ENCODE measurements at regions not wholly inside any gene's neighbourhood (a gene's known extent, or its start where the extent isn't known, plus 50 kb on each side); places are given as distances from the start of the nearest gene placed in this dataset.

DNA sequence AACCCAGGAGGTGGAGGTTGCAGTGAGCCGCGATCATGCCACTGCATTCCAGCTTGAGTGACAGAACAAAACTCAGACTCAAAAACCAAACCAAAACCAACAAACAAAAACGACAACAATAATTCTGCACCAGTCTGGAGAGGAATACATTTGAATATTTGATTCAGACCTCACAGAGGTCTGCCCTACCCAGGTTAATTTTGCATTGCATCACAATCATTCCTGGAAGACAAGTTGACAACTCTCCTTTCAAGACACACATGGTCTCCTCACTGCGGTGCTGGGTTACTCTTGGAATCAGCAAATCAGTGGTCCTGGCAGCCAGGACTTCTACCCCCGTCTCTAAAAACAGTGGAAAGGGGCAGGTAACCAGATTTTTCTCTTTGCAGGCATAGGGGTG lies 79.9 kb upstream of the TMTC4 start:
- DNase-seq = no peak

DNA sequence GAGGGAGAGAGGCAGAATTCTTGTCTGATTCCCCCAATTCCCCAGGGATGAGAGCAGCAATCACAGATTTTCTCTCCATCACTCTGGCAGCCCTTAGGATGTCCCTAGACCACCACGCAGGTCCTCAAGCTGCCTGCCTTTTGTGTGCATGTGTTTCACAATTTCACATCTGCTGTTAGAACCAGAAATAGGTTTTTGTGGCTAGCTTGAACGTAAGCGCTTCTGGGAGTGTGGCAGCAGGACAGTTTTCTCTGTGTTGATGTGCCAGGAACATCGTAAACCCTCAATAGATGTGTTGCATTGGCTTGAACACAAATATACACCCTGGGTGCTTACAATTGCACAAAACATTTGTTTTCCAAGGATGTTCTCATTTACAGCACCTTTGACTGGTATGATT lies 78.8 kb upstream of the TMTC4 start:
- no peak for DNase-seq

DNA sequence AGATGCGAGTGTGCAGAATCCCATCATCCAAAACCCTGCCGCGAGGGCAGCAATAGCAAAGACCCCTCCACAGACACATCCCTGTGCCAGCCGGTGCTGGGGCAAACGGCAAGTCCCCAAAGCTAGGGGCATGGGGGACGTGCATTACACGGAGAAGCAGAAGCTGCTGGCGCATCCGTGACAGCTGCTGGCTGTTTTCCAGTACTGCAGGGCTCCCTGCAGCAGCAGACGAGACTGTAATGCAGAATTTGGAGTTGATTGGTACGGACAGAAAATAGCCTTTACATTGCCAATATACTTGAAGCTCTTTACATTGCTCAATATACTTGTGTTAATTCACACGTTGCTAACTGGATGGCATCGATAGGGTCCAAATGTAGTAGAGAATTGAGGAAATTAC lies 77.2 kb upstream of the TMTC4 start:
- no peak for DNase-seq

DNA sequence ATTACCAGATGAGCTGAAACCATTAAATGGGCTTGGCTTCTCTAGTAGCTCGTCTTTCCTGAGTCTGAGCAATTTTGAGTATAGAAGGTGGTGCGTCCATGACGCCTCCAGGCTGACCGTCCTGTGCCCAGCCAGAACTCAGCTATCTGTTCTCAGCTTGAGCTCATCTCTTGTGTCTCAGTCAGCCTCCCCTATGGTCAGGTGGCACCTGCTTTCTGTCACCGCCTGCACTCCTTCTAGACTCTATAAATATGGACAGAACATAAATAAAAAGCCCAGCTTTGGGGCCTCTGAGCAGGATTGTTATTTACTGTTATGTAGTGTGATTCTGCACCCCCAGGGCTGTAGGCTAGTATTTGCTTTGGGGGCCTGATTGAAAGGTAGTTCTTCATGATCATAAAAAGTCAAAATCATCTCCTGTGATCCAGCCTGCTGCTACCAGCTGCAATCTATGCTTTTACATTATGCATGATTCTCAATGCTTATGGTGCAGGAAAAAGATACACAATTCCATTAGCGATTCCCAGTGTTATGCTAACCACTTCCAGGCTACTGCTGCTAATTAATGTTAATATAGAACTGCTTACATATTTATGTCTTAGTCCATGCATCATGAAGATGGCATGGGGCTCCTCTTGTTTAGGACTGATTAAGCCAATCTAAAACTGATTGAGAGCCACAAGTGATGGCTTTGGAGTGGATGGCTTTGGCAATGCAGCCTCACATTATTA lies 72.5 kb upstream of the TMTC4 start:
- no peak for DNase-seq

DNA sequence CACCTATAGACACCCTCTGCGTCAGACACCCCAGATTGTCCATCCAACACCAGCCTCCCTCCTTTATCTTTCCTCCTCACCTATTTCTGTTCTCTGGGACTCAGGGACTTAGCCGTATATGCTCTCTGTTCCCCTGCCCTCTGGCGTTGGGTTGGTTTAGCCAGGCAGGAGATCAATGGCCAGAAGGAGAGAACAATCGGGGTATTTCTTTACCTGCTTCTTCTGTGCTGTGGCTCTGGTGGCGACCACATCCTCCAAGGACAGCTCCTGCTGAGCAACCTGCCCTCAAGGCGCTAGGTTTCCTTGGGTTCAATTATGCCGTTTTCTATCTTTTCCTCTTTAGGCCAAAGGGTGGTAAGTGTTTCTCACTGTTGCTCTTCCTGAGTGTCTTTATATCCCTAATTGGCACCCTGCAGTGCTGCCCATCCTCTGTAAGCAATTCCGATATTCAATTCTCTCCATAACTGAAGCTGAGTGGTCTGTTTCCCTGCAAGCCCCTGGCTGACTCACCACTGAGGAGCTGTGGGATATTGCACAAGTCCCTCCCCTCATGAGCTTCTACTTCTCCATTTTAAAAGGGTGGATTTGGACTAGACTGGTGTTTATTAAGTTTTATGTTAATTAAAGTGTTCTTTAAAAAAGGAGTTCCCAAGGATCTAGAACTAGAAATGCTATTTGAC lies 63.7 kb upstream of the TMTC4 start:
- DNase-seq = no peak

DNA sequence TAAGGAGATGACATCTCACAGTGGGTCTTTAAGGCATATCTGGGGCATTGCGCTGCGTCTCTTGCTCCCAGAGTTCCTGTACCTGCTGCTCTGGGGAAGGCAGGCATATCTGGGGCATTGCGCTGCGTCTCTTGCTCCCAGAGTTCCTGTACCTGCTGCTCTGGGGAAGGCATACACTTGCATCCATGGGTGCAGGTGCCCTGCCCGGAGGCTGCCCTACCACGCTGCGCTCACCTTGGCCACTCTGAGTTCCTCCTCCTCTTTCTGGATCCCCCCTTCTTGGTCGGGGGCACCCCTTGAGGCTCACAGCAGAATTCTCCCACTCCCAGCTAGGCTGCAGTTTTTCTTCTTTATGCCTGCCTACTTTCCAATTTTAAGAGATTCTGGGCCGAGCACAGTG lies 60.9 kb upstream of the TMTC4 start:
- DNase-seq = no peak

DNA sequence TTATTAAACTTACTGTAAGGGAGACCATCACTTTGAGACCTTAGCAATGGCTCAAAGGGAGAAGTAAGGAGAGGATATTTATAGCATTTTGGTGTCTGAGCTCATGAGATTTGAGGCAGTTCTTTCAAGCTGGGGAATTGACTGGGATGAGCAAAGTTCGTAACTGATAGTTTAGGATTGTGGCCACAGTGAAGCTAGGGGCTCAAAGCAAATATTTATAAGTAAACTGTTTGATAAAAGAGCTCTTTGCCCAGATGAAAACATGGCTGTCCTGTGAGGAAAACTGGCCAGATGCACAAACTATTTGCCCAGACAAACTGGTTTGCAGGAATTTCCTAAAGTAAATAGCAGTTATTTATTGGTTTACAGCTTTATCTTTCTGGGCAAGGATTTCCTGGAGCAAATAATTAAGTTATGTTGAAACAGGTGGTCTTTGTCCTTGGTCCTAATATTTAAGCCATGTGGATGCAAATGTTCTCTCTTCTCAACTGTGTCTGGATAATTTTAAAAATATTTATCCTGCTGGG lies 59.7 kb upstream of the TMTC4 start:
- DNase-seq = no peak

DNA sequence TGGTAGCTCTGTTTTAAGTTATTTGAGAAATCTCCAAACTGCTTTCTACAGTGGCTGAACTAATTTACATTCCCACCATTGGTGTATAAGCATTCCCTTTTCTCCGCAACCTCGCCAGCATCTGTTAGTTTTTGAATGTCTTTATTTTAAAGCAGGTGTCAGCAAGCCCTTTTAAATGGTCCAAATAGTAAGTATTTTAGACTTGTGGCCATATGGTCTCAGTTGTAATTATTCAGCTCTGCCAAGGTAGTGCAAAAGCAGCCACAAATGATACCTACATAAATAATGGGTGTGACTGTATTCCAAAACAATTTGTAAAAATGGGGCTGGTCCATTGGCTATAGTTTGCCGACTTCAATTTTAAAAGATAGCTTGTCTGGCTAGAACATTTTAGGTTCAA lies 58.7 kb upstream of the TMTC4 start:
- no peak for DNase-seq

DNA sequence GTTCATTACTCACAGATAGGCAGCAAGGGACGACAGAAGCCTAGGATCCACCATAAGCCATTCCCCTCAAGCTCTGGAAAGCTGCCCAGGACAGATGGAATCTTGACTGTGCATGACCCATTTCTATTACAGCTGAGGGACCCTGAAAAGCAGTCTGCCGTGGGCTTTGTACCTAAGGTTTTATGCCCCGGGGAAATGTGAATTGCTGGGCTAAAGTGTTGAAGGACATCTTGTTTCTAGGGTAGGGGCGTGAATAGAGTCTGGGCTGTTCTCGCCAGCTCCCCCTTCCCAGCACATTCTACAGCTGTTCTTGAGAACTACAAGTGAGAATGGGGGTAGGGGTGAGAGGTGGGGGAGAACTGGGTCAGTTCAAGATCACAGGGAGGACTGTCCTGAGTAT lies 53.6 kb upstream of the TMTC4 start:
- no peak for DNase-seq

DNA sequence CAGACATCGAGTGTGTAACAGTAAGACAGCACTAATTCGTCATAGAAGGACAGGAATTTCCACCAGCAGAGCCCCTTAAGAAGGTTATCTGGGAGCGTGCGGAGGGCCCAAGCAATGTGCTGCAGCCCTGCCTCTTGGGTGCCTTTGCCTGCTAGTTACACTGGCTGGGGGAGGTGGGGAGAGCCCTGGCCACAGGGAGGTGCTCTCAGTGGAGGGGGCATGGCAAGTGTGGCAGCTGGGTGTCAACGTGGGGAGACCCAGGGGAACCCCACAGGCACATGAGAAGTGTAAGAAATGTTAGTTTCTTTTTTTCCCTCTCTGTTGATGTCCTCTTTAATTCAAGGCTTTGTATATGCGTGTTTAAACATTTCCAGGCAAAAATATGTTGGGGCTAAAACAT lies 50.9 kb upstream of the TMTC4 start:
- no peak for DNase-seq

DNA sequence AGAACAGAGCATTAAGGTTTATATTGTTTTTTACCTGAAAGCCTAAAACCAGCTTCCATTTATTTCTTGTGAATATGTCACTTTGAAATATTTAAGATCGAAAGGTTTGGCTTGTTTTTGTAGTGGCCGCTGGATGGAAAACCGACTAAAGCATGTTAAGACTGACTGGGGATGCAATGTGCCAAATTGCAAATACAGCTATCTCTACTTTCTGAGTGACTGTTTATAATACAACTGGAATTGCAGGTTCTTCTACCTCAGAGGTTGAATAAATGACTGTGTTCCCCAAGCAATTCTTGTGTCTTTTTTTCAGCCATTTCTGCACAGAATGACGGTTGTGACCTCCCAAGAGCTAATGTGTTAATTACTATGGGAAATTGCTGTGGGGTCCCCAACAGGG lies 50.0 kb upstream of the TMTC4 start:
- no peak for DNase-seq

Data from OCI-M1 (cell line).